Neural cell (in vitro differentiated cells): ENCODE measurements at regions not wholly inside any gene's neighbourhood (a gene's known extent, or its start where the extent isn't known, plus 50 kb on each side); places are given as distances from the start of the nearest gene placed in this dataset.

ENCODE experiments used
- H2AFZ ChIP-seq: fragments of 200-600, 300-800 bp; sonication (generic), shearing (Covaris generic); 2 replicates; pipeline ENCODE4 v1.6.0; 2014; ENCODE audit warnings: low read depth, mild to moderate bottlenecking, antibody characterized with exemption, low read length, moderate library complexity
- H3F3A ChIP-seq: fragments of 200-600 bp; shearing (Covaris generic); 2 replicates; pipeline ENCODE4 v1.6.1; 2016; ENCODE audit warnings: mild to moderate bottlenecking, moderate library complexity, mixed read lengths, antibody characterized with exemption, low read length; ENCODE audit not compliant: insufficient read depth, poor library complexity, severe bottlenecking
- H3K27ac ChIP-seq: fragments of 200-600, 300-800 bp; sonication (generic), shearing (Covaris generic); 2 replicates; pipeline ENCODE4 v1.5.1; 2014; ENCODE audit warnings: mild to moderate bottlenecking, low read length, moderate library complexity
- H3K27me3 ChIP-seq: fragments of 300-800, 200-600 bp; sonication (generic), shearing (Covaris generic); 2 replicates; pipeline ENCODE4 v1.6.0; 2014; ENCODE audit warnings: mild to moderate bottlenecking, low read depth, low read length, moderate library complexity; ENCODE audit not compliant: insufficient read depth
- H3K36me3 ChIP-seq: fragments of 300-800, 200-600 bp; sonication (generic), shearing (Covaris generic); 2 replicates; pipeline ENCODE4 v1.5.1; 2014; ENCODE audit warnings: mild to moderate bottlenecking, antibody characterized with exemption, low read length, moderate library complexity; ENCODE audit not compliant: insufficient read depth
- H3K4me2 ChIP-seq: fragments of 300-800, 200-600 bp; sonication (generic), shearing (Covaris generic); 2 replicates; pipeline ENCODE4 v1.6.0; 2014; ENCODE audit warnings: mild to moderate bottlenecking, low read length
- H3K4me3 ChIP-seq: fragments of 300-800, 200-600 bp; sonication (generic), shearing (Covaris generic); 2 replicates; pipeline ENCODE4 v1.5.1; 2014; ENCODE audit warnings: mild to moderate bottlenecking, low read length, moderate library complexity
- H3K79me2 ChIP-seq: fragments of 200-600 bp; shearing (Covaris generic); replicated peaks from 2 replicates; pipeline ENCODE4 v1.6.0; 2014; ENCODE audit warnings: mild to moderate bottlenecking, low read length, moderate library complexity; ENCODE audit not compliant: insufficient read depth
- H3K9ac ChIP-seq: fragments of 300-800, 200-600 bp; sonication (generic), shearing (Covaris generic); 2 replicates; pipeline ENCODE4 v1.6.1; 2016; ENCODE audit warnings: mild to moderate bottlenecking, low read length, mixed read lengths
- H3K9me2 ChIP-seq: fragments of 200-600 bp; shearing (Covaris generic); 2 replicates; pipeline ENCODE4 v1.6.1; 2016; ENCODE audit warnings: mild to moderate bottlenecking, low read length, mixed read lengths; ENCODE audit not compliant: insufficient read depth
- H3K9me3 ChIP-seq: fragments of 200-600, 300-800 bp; sonication (generic), shearing (Covaris generic); 2 replicates; pipeline ENCODE4 v1.6.1; 2016; ENCODE audit warnings: mild to moderate bottlenecking, mixed run types, low read length, moderate library complexity, mixed read lengths
- H4K20me1 ChIP-seq: fragments of 200-600 bp; shearing (Covaris generic); 2 replicates; pipeline ENCODE4 v1.6.1; 2016; ENCODE audit warnings: mild to moderate bottlenecking, mixed run types; ENCODE audit not compliant: insufficient read depth
- EP300 ChIP-seq: fragments of 450-650 bp; conservative IDR thresholded peaks from 2 replicates; pipeline ENCODE4 v1.6.1; 2014; ENCODE audit warnings: antibody characterized with exemption, mild to moderate bottlenecking, moderate library complexity; ENCODE audit not compliant: poor library complexity, severe bottlenecking
- EZH2 ChIP-seq: fragments of 200-600, 300-800 bp; shearing (Covaris generic), sonication (generic); IDR thresholded peaks from 2 replicates; pipeline ENCODE4 v1.6.1; 2014; ENCODE audit warnings: antibody characterized with exemption, low read length, borderline replicate concordance, mild to moderate bottlenecking; ENCODE audit not compliant: insufficient read depth, poor library complexity, severe bottlenecking
- MXI1 ChIP-seq: fragments of 450-650 bp; conservative IDR thresholded peaks from 2 replicates; pipeline ENCODE4 v1.6.1; 2014; ENCODE audit warnings: antibody characterized with exemption, mild to moderate bottlenecking; ENCODE audit not compliant: poor library complexity, severe bottlenecking
- POLR2AphosphoS5 ChIP-seq: IDR thresholded peaks from 2 replicates; pipeline ENCODE4 v1.6.1; 2012
- RAD21 ChIP-seq: fragments of 450-650 bp; conservative IDR thresholded peaks from 2 replicates; pipeline ENCODE4 v1.6.1; 2014; ENCODE audit warnings: antibody characterized with exemption, mild to moderate bottlenecking, moderate library complexity
- REST ChIP-seq: IDR thresholded peaks from 2 replicates; pipeline ENCODE4 v1.6.1; 2012; ENCODE audit warnings: borderline replicate concordance
- SMC3 ChIP-seq: fragments of 450-650 bp; conservative IDR thresholded peaks from 2 replicates; pipeline ENCODE4 v1.6.1; 2014; ENCODE audit warnings: antibody characterized with exemption, mild to moderate bottlenecking, moderate library complexity; ENCODE audit not compliant: poor library complexity
- TAF1 ChIP-seq: IDR thresholded peaks from 2 replicates; pipeline ENCODE4 v1.6.1; 2012; ENCODE audit warnings: low read depth
- TF ChIP-seq, protein P1 (sequence below): fragments of 450-650 bp; IDR thresholded peaks from 2 replicates; pipeline ENCODE4 v1.5.1; 2014; ENCODE audit warnings: antibody characterized with exemption, mild to moderate bottlenecking, moderate library complexity; ENCODE audit not compliant: poor library complexity, severe bottlenecking

- H2AFZ ChIP-seq: no peak overlapping the region
- no peaks in the 10 kb centered on the region for H3K9me2 ChIP-seq
- no peak overlapping the region for H3K4me3 ChIP-seq
- no peaks in the 10 kb centered on the region for H3K27me3 ChIP-seq
- H3K9me3 ChIP-seq: no peaks in the 10 kb centered on the region
- H3K27ac ChIP-seq: no peak overlapping the region
- no peak overlapping the region for H3K4me2 ChIP-seq
- peaks cover 1% of the 10 kb centered on the region for H3K79me2 ChIP-seq
- H3K36me3 ChIP-seq: no peaks in the 10 kb centered on the region
- no peaks in the 10 kb centered on the region for H4K20me1 ChIP-seq
- H3K9ac ChIP-seq: no peak overlapping the region
- TF ChIP-seq, protein P1, sequence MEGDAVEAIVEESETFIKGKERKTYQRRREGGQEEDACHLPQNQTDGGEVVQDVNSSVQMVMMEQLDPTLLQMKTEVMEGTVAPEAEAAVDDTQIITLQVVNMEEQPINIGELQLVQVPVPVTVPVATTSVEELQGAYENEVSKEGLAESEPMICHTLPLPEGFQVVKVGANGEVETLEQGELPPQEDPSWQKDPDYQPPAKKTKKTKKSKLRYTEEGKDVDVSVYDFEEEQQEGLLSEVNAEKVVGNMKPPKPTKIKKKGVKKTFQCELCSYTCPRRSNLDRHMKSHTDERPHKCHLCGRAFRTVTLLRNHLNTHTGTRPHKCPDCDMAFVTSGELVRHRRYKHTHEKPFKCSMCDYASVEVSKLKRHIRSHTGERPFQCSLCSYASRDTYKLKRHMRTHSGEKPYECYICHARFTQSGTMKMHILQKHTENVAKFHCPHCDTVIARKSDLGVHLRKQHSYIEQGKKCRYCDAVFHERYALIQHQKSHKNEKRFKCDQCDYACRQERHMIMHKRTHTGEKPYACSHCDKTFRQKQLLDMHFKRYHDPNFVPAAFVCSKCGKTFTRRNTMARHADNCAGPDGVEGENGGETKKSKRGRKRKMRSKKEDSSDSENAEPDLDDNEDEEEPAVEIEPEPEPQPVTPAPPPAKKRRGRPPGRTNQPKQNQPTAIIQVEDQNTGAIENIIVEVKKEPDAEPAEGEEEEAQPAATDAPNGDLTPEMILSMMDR: no peak
- TF ChIP-seq MXI1 (no peak), REST (no peak), SMC3 (no peak)
- H3F3A ChIP-seq: no peaks in the 10 kb centered on the region
Observed at GRCh38 chr4:180852738-180853137, 1390.5 kb upstream of the TENM3 start.

DNA sequence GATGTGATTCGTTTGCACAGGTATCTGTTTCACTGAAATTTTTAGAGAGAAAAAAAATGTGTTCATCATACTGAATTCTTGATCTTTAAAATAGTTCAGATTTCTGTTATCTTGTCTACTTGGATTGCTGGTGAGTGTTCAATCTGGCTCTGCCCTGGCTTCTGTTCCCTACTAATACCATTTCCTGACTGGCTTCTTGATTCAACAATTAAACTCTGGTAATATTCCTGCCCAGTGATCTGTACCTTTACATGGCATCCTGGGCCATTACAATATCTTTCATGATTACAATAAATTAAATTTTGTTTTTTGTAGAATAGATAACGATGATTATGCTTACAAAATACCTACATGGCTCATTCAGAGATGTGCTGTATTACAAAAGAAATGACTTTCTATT, 1388.0 kb upstream of the TENM3 start:
- Histone ChIP-seq H3F3A (no peaks in the 10 kb centered on the region), H3K4me3 (no peak overlapping the region), H4K20me1 (no peaks in the 10 kb centered on the region), H2AFZ (no peak overlapping the region), H3K9me3 (no peaks in the 10 kb centered on the region), H3K27ac (no peak overlapping the region), H3K4me2 (no peak overlapping the region), H3K27me3 (no peaks in the 10 kb centered on the region), H3K9ac (no peak overlapping the region), H3K9me2 (no peaks in the 10 kb centered on the region), H3K79me2 (no peaks in the 10 kb centered on the region), H3K36me3 (no peaks in the 10 kb centered on the region)
- TF ChIP-seq EP300 (no peak), MXI1 (no peak)

DNA sequence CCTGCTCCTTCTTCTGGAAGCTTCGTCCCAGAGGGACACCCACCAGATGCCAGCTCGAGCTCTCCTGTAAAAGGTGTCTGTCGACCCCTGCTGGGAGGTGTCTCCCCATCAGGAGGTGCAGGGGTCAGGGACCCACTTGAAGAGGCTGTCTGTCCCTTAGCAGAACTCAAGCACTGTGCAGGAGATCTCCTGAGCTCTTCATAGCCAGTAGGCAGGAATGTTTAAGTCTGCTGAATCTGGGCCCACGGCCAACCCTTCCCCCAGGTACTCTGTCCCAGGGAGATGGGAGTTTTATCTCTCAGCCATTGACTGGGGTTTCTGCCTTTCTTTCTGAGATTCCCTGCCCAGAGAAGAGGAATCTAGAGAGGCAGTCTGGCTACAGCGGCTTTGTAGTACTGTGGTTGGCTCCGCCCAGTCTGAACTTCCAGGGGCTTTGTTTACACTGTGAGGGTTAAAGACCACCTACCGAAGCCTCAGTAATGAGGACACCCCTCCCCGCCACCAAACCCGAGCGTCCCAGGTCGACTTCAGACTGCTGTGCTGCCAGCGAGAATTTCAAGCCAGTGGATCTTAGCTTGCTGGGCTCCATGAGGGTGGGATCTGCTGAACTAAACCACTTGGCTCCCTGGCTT, 1383.0 kb upstream of the TENM3 start:
- no peaks in the 10 kb centered on the region for H4K20me1 ChIP-seq
- H3K27ac ChIP-seq: no peak overlapping the region
- no peak overlapping the region for H3K4me3 ChIP-seq
- no peak overlapping the region for H2AFZ ChIP-seq
- no peaks in the 10 kb centered on the region for H3F3A ChIP-seq
- no peaks in the 10 kb centered on the region for H3K79me2 ChIP-seq
- H3K4me2 ChIP-seq: no peak overlapping the region
- H3K9ac ChIP-seq: no peak overlapping the region
- no peaks in the 10 kb centered on the region for H3K27me3 ChIP-seq
- TF ChIP-seq, protein P1: no peak
- TF ChIP-seq SMC3 (no peak), MXI1 (no peak), RAD21 (no peak), REST (no peak), EP300 (no peak), EZH2 (no peak), POLR2AphosphoS5 (no peak), TAF1 (no peak)
- no peaks in the 10 kb centered on the region for H3K36me3 ChIP-seq
- no peaks in the 10 kb centered on the region for H3K9me2 ChIP-seq
- H3K9me3 ChIP-seq: no peaks in the 10 kb centered on the region
